CMK (cell line): ENCODE measurements at regions not wholly inside any gene's neighbourhood (a gene's known extent, or its start where the extent isn't known, plus 50 kb on each side); places are given as distances from the start of the nearest gene placed in this dataset.

ENCODE experiments used
- DNase-seq: peaks from one replicate; pipeline ENCODE4 v3.0.0-alpha.2; 2010; ENCODE audit warnings: low read depth

- DNase-seq, result no peak
Measured at GRCh38 chr10:83577421-83577820, 561.9 kb upstream of the GHITM start.

GRCh38 chr10:83580373-83581012, 558.8 kb upstream of the GHITM start:
- no peak for DNase-seq

GRCh38 chr10:83582407-83583095, 556.8 kb upstream of the GHITM start:
- DNase-seq, result no peak

GRCh38 chr10:83585686-83586085, 553.6 kb upstream of the GHITM start:
- DNase-seq, result no peak

GRCh38 chr10:83592337-83592935, 546.9 kb upstream of the GHITM start:
- DNase-seq, result no peak

GRCh38 chr10:83603708-83604107, 535.6 kb upstream of the GHITM start:
- no peak for DNase-seq

GRCh38 chr10:83605783-83606630, 533.3 kb upstream of the GHITM start:
- DNase-seq, result no peak

- no peak for DNase-seq
Measured at GRCh38 chr10:83607959-83608745, 531.2 kb upstream of the GHITM start.

- no peak for DNase-seq
Measured at GRCh38 chr10:83612050-83612449, 527.3 kb upstream of the GHITM start.

- no peak for DNase-seq
Measured at GRCh38 chr10:83612746-83613145, 526.6 kb upstream of the GHITM start.

GRCh38 chr10:83617172-83617571, 522.1 kb upstream of the GHITM start:
- no peak for DNase-seq

- DNase-seq, result no peak
Measured at GRCh38 chr10:83617692-83618545, 521.4 kb upstream of the GHITM start.

- no peak for DNase-seq
Measured at GRCh38 chr10:83625831-83626360, 513.4 kb upstream of the GHITM start.

GRCh38 chr10:83632701-83633100, 506.6 kb upstream of the GHITM start:
- DNase-seq, result no peak

GRCh38 chr10:83633547-83633946, 505.8 kb upstream of the GHITM start:
- no peak for DNase-seq

GRCh38 chr10:83636826-83637225, 502.5 kb upstream of the GHITM start:
- DNase-seq, result no peak

- DNase-seq, result no peak
Measured at GRCh38 chr10:83647526-83647925, 491.8 kb upstream of the GHITM start.

GRCh38 chr10:83648201-83648600, 491.1 kb upstream of the GHITM start:
- DNase-seq, result no peak

- DNase-seq, result no peak
Measured at GRCh38 chr10:83649471-83649870, 489.8 kb upstream of the GHITM start.

- DNase-seq, result no peak
Measured at GRCh38 chr10:83654689-83655088, 484.6 kb upstream of the GHITM start.

GRCh38 chr10:83656924-83657323, 482.4 kb upstream of the GHITM start:
- DNase-seq, result no peak
